Astrocyte (in vitro differentiated cells and primary cell): ENCODE measurements at regions not wholly inside any gene's neighbourhood (a gene's known extent, or its start where the extent isn't known, plus 50 kb on each side); places are given as distances from the start of the nearest gene placed in this dataset.

Experiments used
- DNase-seq: peaks from one replicate; pipeline ENCODE4 v3.0.0-alpha.2; 2010; ENCODE audit warnings: low read depth
- FAIRE-seq: peaks from 2 replicates; lab custom pipeline; 2011; peaks lifted over from hg19 to GRCh38; lab: Jason Lieb, UNC
- H2AFZ ChIP-seq: 2 replicates; pipeline ENCODE4 v1.6.0; 2012; ENCODE audit warnings: low read depth, low read length, inconsistent platforms
- H3K27ac ChIP-seq: 2 replicates; pipeline ENCODE4 v1.5.1; 2011; ENCODE audit warnings: low read depth, low read length, inconsistent platforms
- H3K27me3 ChIP-seq: 2 replicates; pipeline ENCODE4 v1.6.0; 2011; ENCODE audit warnings: low read length, inconsistent platforms; ENCODE audit not compliant: insufficient read depth
- H3K36me3 ChIP-seq: 2 replicates; pipeline ENCODE4 v1.5.1; 2011; ENCODE audit warnings: low read length, inconsistent platforms; ENCODE audit not compliant: insufficient read depth
- H3K4me1 ChIP-seq: 2 replicates; pipeline ENCODE4 v1.5.1; 2011; ENCODE audit warnings: low read length, inconsistent platforms; ENCODE audit not compliant: insufficient read depth
- H3K4me2 ChIP-seq: 2 replicates; pipeline ENCODE4 v1.6.0; 2012; ENCODE audit warnings: low read length, inconsistent platforms
- H3K4me3 ChIP-seq: 2 replicates; pipeline ENCODE4 v1.5.1; 2011; ENCODE audit warnings: low read depth, mild to moderate bottlenecking, low read length, inconsistent platforms; ENCODE audit not compliant: insufficient read depth
- H3K79me2 ChIP-seq: 2 replicates; pipeline ENCODE4 v1.6.0; 2012; ENCODE audit warnings: mild to moderate bottlenecking, low read length, inconsistent platforms; ENCODE audit not compliant: insufficient read depth
- H3K9ac ChIP-seq: 2 replicates; pipeline ENCODE4 v1.6.0; 2012; ENCODE audit warnings: mild to moderate bottlenecking, low read length, inconsistent platforms
- H3K9me3 ChIP-seq: 2 replicates; pipeline ENCODE4 v1.5.1; 2012; ENCODE audit warnings: low read depth, mild to moderate bottlenecking, low read length, inconsistent platforms; ENCODE audit not compliant: insufficient read depth
- H4K20me1 ChIP-seq: 2 replicates; pipeline ENCODE4 v1.6.0; 2012; ENCODE audit warnings: low read length, inconsistent platforms; ENCODE audit not compliant: insufficient read depth
- H3K27ac Mint-ChIP-seq: one replicate; pipeline ENCODE4 v1.8.0; 2021; ENCODE audit warnings: mild to moderate bottlenecking, mixed read lengths; ENCODE audit not compliant: unreplicated experiment
- H3K27me3 Mint-ChIP-seq: one replicate; pipeline ENCODE4 v1.8.0; 2021; ENCODE audit warnings: low read depth, mixed read lengths; ENCODE audit not compliant: unreplicated experiment
- H3K36me3 Mint-ChIP-seq: one replicate; pipeline ENCODE4 v1.8.0; 2021; ENCODE audit warnings: low read depth, mixed read lengths; ENCODE audit not compliant: unreplicated experiment
- H3K4me1 Mint-ChIP-seq: one replicate; pipeline ENCODE4 v1.8.0; 2021; ENCODE audit warnings: low read depth, mixed read lengths; ENCODE audit not compliant: unreplicated experiment
- H3K4me3 Mint-ChIP-seq: one replicate; pipeline ENCODE4 v1.8.0; 2021; ENCODE audit warnings: mild to moderate bottlenecking, moderate library complexity, mixed read lengths; ENCODE audit not compliant: unreplicated experiment
- H3K9me3 Mint-ChIP-seq: one replicate; pipeline ENCODE4 v1.8.0; 2021; ENCODE audit warnings: mild to moderate bottlenecking, mixed read lengths; ENCODE audit not compliant: unreplicated experiment
- EZH2 ChIP-seq: IDR thresholded peaks from 2 replicates; pipeline ENCODE4 v1.6.1; 2012; ENCODE audit warnings: mild to moderate bottlenecking, low read length, inconsistent platforms; ENCODE audit not compliant: insufficient read depth
- TF ChIP-seq, protein P1 (sequence below): IDR thresholded peaks from 2 replicates; pipeline ENCODE4 v1.5.1; 2011; ENCODE audit warnings: low read depth, mild to moderate bottlenecking, inconsistent platforms, low read length, moderate library complexity; ENCODE audit not compliant: insufficient read depth

- no peaks in the 10 kb centered on the region for H3K36me3 ChIP-seq
- no peak overlapping the region for H3K4me3 ChIP-seq
- Mint-ChIP-seq H3K4me3 (no peak overlapping the region), H3K9me3 (no peaks in the 10 kb centered on the region), H3K27ac (no peak overlapping the region), H3K27me3 (no peaks in the 10 kb centered on the region), H3K36me3 (no peaks in the 10 kb centered on the region), H3K4me1 (peaks cover 2% of the 10 kb centered on the region)
- TF ChIP-seq EZH2 = no peak
- TF ChIP-seq, protein P1, sequence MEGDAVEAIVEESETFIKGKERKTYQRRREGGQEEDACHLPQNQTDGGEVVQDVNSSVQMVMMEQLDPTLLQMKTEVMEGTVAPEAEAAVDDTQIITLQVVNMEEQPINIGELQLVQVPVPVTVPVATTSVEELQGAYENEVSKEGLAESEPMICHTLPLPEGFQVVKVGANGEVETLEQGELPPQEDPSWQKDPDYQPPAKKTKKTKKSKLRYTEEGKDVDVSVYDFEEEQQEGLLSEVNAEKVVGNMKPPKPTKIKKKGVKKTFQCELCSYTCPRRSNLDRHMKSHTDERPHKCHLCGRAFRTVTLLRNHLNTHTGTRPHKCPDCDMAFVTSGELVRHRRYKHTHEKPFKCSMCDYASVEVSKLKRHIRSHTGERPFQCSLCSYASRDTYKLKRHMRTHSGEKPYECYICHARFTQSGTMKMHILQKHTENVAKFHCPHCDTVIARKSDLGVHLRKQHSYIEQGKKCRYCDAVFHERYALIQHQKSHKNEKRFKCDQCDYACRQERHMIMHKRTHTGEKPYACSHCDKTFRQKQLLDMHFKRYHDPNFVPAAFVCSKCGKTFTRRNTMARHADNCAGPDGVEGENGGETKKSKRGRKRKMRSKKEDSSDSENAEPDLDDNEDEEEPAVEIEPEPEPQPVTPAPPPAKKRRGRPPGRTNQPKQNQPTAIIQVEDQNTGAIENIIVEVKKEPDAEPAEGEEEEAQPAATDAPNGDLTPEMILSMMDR = no peak
- no peak overlapping the region for H3K9ac ChIP-seq
- H3K27me3 ChIP-seq = no peaks in the 10 kb centered on the region
- DNase-seq (no peak), FAIRE-seq (no peak)
- H2AFZ ChIP-seq = no peak overlapping the region
- no peaks in the 10 kb centered on the region for H3K4me1 ChIP-seq
- no peaks in the 10 kb centered on the region for H4K20me1 ChIP-seq
- no peaks in the 10 kb centered on the region for H3K9me3 ChIP-seq
- H3K4me2 ChIP-seq = no peak overlapping the region
- H3K79me2 ChIP-seq = no peaks in the 10 kb centered on the region
- H3K27ac ChIP-seq = no peak overlapping the region
These were observed 346.4 kb upstream of the CNTN5 start for GRCh38 chr11:98674390-98674789.

DNA sequence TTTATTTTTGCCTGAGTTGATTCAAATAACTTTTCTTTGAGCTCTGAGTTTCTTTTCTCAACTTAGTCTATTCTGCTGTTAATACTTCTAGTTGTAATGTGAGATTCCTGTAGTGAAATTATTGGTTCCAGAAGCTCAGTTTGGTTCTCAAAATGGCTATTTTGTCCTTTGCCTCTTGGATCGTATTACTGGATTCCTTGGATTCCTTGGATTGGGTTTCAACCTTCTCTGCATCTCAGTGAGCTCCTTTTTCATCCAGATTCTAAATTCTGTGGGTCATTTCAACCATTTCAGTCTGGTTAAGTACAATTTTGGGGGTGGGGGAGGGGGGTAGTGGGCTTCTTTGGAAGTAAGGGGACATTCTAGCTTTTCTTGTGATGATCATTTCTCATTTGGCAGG lies 341.1 kb upstream of the CNTN5 start:
- H3K4me2 ChIP-seq = no peak overlapping the region
- H3K9me3 Mint-ChIP-seq = no peaks in the 10 kb centered on the region
- H3K9ac ChIP-seq = no peak overlapping the region
- no peaks in the 10 kb centered on the region for H3K4me1 ChIP-seq
- H3K79me2 ChIP-seq = no peaks in the 10 kb centered on the region
- H3K36me3 Mint-ChIP-seq = no peaks in the 10 kb centered on the region
- peaks cover 2% of the 10 kb centered on the region for H3K4me1 Mint-ChIP-seq
- no peak overlapping the region for H3K27ac ChIP-seq
- DNase-seq (no peak), FAIRE-seq (no peak)
- no peaks in the 10 kb centered on the region for H3K27me3 ChIP-seq
- H3K9me3 ChIP-seq = no peaks in the 10 kb centered on the region
- no peaks in the 10 kb centered on the region for H3K36me3 ChIP-seq
- no peak overlapping the region for H3K4me3 Mint-ChIP-seq
- TF ChIP-seq EZH2 = no peak
- TF ChIP-seq, protein P1 = no peak
- no peak overlapping the region for H3K4me3 ChIP-seq
- H3K27me3 Mint-ChIP-seq = no peaks in the 10 kb centered on the region
- no peak overlapping the region for H3K27ac Mint-ChIP-seq
- H2AFZ ChIP-seq = no peak overlapping the region
- no peaks in the 10 kb centered on the region for H4K20me1 ChIP-seq

DNA sequence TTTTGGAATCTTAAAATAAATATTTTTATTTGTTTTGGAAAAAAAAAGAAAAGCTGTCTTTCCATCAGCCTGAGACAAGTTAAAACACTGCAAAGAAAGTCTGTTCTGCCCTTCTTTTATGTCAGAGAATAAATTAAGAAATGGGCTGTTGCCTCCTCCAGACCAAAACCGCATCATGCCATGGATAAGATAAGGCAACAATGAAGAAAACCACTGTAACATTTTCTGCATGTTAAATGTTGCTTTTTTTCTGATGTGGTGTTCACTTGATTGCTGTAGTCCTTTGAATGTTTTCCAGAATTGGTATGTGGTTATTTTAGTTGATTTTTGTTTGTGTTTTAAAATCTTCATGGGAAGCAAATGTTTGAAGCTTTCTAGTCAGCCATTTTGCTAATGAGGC lies 319.2 kb upstream of the CNTN5 start:
- FAIRE-seq (no peak), DNase-seq (no peak)
- H3K9me3 Mint-ChIP-seq = peaks cover 5% of the 10 kb centered on the region
- H3K4me2 ChIP-seq = no peak overlapping the region
- no peak overlapping the region for H3K27ac Mint-ChIP-seq
- H3K4me1 ChIP-seq = no peaks in the 10 kb centered on the region
- no peaks in the 10 kb centered on the region for H3K27me3 ChIP-seq
- TF ChIP-seq, protein P1 = no peak
- TF ChIP-seq EZH2 = no peak
- H3K27ac ChIP-seq = no peak overlapping the region
- no peaks in the 10 kb centered on the region for H4K20me1 ChIP-seq
- no peak overlapping the region for H3K4me3 Mint-ChIP-seq
- no peaks in the 10 kb centered on the region for H3K79me2 ChIP-seq
- H3K4me1 Mint-ChIP-seq = no peaks in the 10 kb centered on the region
- peaks cover 2% of the 10 kb centered on the region for H3K9me3 ChIP-seq
- no peaks in the 10 kb centered on the region for H3K36me3 ChIP-seq
- H3K9ac ChIP-seq = no peak overlapping the region
- H2AFZ ChIP-seq = no peak overlapping the region
- H3K4me3 ChIP-seq = no peak overlapping the region
- H3K36me3 Mint-ChIP-seq = no peaks in the 10 kb centered on the region
- no peaks in the 10 kb centered on the region for H3K27me3 Mint-ChIP-seq
